DMS 273 treated with DMSO at 0.1 percent for 48 hours (cell line): ENCODE measurements at regions not wholly inside any gene's neighbourhood (a gene's known extent, or its start where the extent isn't known, plus 50 kb on each side); places are given as distances from the start of the nearest gene placed in this dataset.
"Not testable (repeated sequence)": the region's sequence is repeated elsewhere in the genome, so short reads cannot be mapped to it uniquely, and the experiment has no call there.

Experiments
- DNase-seq: peaks from one replicate; lab custom pipeline; 2025; lab: John Stamatoyannopoulos, UW

- DNase-seq = no peak
Observed at GRCh38 chr10:3659203-3659917, 125.6 kb downstream of the KLF6 start.

- no peak for DNase-seq
Observed at GRCh38 chr10:3658766-3659165, 126.2 kb downstream of the KLF6 start.

GRCh38 chr10:3656214-3656613, 128.8 kb downstream of the KLF6 start:
- DNase-seq = no peak

DNA sequence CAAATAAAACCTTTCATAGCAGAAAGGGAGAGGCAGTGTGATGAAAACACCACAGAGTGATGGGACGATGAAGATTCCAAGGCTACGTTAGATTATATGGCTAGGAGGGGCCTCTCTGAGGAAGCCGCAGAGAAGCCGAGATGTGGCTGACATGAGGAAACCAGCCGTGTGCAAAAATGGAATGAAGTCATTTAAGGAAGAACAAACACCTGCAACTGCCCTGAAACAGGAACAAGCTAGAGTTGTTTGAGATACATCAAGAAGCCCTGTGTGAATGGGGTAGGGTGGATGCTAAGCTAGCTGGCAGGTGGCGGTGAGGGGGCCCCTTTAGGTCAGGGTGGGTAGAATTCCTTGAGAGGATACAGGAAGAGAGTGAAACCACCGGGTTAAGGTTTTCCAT, 129.5 kb downstream of the KLF6 start:
- DNase-seq = no peak

DNA sequence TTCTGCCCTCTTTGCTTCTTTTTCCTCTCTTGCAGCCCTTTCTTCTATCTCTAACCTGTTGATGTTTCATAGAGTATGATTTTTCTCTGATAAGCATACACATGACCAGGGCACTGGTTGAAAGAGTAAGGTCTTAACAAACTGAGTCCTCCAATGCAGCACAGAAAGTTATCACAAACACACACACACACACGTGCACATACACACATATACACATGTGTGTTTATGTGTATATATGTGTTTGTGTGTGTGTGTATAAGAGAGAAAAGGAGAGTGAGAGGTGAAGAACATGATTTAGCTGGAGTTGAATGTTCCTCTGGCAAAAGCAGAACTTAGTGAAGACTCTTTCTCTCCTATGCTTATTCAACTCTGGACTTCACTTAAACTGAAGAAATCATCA, 130.0 kb downstream of the KLF6 start:
- DNase-seq = no peak

GRCh38 chr10:3654496-3654895, 130.5 kb downstream of the KLF6 start:
- no peak for DNase-seq

DNA sequence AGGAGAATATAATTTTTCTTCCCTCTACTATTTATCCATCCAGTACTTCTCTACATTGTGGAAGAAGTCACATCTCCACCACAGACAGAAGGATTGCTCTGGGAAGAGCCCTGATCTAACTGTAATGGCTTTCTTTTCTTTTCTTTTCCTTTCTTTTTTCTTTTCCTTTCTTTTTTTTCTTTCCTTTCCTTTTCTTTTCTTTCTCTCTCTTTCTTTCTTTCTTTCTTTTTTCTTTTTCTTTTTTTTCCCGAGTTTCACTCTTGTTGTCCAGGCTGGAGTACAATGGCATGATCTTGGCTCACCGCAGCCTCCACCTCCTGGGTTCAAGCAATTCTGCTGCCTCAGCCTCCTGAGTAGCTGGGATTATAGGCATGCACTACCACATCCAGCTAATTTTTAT, 131.7 kb downstream of the KLF6 start:
- not testable (repeated sequence) for DNase-seq

GRCh38 chr10:3652886-3653285, 132.1 kb downstream of the KLF6 start:
- no peak for DNase-seq

- DNase-seq = no peak
Observed at GRCh38 chr10:3651969-3652653, 132.9 kb downstream of the KLF6 start.

GRCh38 chr10:3648576-3648975, 136.4 kb downstream of the KLF6 start:
- DNase-seq = no peak

DNA sequence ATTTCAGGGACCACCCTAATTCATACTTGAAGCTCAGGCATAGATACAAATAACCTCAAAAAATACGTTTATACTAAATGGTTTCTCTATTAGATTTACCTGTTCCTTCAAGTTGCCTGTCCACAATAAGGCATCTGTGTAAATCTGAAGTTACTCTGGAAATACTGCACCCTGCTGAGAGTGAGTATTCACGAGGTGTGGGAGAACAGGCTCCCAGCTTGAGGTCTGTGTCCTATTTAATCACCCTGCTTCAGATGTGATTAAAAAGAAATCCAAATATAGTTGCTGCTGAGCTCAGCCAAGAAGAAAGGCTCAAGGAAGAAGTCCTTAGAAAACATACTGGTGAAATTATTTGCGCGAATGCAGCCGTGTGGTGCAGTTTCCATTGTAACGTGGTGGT, 136.8 kb downstream of the KLF6 start:
- DNase-seq = no peak

DNA sequence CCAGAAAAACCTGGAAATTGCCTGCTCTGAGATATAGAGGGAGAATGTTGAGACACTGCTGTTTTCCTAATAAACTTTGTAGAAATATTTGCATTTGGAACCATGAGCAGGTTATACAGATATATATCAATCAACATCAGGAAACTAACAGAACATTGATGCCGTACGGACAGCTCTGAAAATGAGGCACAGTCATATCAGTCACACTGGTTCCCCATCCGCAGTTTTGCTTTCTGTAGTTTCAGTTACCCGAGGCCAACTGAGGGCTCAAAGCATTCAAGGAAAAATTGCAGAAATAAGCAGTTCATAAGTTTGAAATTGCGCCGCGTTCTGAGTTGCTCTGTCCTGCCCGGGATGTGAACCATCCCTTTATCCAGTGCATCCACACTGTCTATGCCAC, 137.9 kb downstream of the KLF6 start:
- no peak for DNase-seq

DNA sequence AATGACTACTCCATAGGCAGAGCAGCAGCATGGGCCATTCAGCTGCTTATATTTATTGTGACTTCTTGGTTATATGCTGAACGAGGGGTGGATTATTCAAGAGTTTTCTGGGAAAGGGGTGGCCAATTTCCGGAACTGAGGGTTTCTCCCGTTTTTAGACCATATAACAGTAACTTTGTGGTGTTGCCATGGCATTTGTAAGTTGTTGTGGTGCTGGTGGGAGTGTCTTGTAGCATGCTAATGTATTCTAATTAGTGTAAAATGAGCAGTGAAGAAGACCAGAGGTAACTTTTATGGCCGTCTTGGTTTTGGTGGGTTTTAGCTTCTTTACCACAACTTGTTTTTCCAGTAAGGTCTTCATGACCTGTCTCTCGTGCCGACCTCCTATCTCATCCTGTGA, 139.6 kb downstream of the KLF6 start:
- no peak for DNase-seq

DNA sequence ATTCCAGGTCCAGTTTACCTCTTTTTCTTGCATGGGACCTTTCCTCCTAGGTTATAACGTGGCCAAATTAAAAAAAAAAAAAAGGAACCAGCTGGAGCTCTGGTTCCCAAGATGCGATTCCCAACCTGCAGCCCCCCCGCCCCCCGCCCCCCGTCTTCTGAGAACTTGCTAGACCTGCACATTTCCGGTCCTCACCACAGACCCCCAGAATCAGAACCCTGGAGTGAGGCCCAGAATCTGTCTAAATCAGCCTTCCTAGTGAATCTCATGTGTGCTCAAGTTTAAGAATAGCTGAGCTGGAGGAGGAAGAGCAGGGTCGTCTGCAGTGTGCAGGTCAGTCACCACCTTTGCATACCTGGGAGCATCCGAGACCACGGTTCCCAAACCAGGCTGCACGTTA, 144.2 kb downstream of the KLF6 start:
- no peak for DNase-seq

- no peak for DNase-seq
Observed at GRCh38 chr10:3639546-3639945, 145.5 kb downstream of the KLF6 start.

DNA sequence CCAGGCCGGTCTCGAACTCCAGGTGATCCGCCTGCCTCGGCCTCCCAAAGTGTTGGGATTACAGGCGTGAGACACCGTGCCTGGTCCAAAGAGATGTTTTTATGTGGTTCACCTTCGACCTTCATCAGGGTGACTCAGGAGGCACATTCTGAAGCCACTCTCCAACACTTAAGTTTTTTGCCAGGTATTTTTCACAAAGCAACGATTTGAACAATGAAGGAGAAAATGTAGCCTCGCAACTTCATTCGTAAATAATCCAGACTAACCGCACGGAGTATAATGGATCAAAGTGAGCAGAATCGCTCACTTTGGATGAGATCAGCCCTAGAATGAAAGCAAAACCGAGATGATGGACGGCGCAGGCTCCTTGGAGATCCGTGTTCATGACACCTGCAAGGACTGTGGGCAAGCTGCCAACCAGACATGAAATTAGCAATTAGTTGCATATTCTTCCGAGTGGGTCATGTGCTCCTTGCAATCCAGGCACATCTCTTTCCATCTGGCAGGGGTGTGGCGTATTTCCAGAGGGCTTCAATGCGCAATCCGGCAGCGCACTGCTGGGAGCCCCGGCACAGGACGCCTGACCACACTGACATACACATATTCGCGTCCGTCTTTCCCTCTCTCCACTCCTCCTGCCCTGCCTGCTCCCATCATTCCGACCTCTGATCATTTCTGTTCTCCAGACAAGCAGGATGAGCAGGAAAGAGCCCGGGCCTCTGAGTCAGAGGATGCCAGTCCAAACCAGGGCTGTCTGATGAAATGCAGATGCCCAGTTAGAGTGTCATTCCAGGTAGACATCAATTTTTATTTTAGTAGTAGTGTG, 148.4 kb downstream of the KLF6 start:
- DNase-seq = no peak

GRCh38 chr10:3635697-3636096, 149.3 kb downstream of the KLF6 start:
- no peak for DNase-seq

- DNase-seq = no peak
Observed at GRCh38 chr10:3635211-3635671, 149.8 kb downstream of the KLF6 start.

DNA sequence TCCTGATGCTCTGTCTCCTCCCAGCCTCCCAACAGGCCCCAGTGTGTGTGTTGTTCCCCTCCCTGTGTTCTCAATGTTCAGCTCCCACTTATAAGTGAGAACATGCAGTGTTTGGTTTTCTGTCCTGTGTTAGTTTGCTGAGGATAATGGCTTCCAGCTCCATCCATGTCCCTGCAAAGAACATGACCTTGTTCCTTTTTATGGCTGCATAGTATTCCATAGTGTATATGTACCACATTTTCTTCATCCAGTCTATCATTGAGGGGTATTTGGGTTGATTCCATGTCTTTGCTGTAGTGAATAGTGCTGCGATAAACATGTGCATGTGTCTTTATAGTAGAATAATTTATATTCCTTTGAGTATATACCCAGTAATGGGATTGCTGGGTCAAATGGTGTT, 150.4 kb downstream of the KLF6 start:
- DNase-seq = not testable (repeated sequence)

GRCh38 chr10:3631701-3632330, 153.2 kb downstream of the KLF6 start:
- no peak for DNase-seq

DNA sequence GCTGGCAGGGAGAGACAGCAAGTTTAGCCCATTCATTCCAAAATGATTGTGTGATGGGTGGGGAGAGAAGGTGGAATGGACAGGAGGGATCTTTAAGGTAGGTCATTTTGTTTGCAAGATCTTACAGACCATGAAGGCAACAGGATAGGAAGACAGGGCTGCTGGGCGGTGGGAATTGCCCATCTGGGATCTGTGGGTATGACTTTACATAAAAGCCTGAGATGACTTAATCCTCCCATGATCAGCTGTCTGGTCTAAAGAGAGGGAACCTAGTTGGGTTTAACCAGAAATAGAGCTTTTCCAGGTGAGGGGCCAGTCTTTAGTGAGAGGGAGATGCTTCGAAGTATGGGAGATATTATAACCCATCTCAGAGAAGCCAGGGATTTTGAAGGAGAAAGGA, 153.7 kb downstream of the KLF6 start:
- DNase-seq = no peak

GRCh38 chr10:3625959-3626751, 158.9 kb downstream of the KLF6 start:
- no peak for DNase-seq
